22Rv1 (cell line): ENCODE measurements at regions not wholly inside any gene's neighbourhood (a gene's known extent, or its start where the extent isn't known, plus 50 kb on each side); places are given as distances from the start of the nearest gene placed in this dataset.

Experiments used
- ZFX ChIP-seq: fragments of 450-650 bp; IDR thresholded peaks from 2 replicates; pipeline ENCODE4 v1.6.1; 2017; ENCODE audit warnings: antibody characterized with exemption, borderline replicate concordance
- TF ChIP-seq, protein P1 (sequence below): fragments of 450-650 bp; IDR thresholded peaks from 2 replicates; pipeline ENCODE4 v1.5.1; 2017; ENCODE audit warnings: mild to moderate bottlenecking

DNA sequence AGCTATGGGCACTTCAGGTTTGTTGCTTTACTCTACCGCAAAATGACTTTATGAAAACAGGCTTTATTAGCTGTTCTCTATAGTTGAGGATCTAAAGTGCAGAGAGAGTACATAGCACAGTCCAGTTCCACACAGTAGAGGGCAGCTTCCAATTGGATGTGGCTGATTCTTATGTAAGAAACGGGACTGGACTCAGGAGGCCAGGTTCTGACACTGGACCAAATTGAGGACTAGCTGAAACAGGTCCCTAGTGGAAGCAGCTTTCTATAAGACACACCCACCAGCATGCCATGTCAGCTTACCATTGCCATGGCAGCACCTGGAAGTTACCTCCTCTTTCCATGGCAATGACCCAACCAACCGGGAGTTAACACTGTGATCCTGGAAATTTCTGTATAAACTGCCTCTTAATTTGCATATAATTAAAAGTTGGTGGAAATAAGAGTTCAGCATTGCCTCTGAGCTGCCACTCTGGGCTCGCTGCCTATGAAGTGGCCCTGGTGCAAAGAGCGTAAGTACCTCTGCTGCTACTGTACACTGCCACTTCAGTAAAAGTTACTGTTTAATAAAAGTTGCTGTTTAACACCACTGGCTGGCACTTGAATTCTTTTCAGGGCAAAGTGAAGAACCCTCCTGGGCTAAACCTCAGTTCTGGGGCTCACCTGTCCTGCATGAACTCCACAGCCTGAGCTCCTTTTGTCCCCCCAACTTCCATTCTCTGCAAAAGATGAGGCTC lies 211.9 kb upstream of the SLC10A2 start:
- TF ChIP-seq, protein P1, sequence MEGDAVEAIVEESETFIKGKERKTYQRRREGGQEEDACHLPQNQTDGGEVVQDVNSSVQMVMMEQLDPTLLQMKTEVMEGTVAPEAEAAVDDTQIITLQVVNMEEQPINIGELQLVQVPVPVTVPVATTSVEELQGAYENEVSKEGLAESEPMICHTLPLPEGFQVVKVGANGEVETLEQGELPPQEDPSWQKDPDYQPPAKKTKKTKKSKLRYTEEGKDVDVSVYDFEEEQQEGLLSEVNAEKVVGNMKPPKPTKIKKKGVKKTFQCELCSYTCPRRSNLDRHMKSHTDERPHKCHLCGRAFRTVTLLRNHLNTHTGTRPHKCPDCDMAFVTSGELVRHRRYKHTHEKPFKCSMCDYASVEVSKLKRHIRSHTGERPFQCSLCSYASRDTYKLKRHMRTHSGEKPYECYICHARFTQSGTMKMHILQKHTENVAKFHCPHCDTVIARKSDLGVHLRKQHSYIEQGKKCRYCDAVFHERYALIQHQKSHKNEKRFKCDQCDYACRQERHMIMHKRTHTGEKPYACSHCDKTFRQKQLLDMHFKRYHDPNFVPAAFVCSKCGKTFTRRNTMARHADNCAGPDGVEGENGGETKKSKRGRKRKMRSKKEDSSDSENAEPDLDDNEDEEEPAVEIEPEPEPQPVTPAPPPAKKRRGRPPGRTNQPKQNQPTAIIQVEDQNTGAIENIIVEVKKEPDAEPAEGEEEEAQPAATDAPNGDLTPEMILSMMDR = no peak
- TF ChIP-seq ZFX = no peak
